ENCODE measurements at regions not wholly inside any gene's neighbourhood (a gene's known extent, or its start where the extent isn't known, plus 50 kb on each side); places are given as distances from the start of the nearest gene placed in this dataset.

DNA sequence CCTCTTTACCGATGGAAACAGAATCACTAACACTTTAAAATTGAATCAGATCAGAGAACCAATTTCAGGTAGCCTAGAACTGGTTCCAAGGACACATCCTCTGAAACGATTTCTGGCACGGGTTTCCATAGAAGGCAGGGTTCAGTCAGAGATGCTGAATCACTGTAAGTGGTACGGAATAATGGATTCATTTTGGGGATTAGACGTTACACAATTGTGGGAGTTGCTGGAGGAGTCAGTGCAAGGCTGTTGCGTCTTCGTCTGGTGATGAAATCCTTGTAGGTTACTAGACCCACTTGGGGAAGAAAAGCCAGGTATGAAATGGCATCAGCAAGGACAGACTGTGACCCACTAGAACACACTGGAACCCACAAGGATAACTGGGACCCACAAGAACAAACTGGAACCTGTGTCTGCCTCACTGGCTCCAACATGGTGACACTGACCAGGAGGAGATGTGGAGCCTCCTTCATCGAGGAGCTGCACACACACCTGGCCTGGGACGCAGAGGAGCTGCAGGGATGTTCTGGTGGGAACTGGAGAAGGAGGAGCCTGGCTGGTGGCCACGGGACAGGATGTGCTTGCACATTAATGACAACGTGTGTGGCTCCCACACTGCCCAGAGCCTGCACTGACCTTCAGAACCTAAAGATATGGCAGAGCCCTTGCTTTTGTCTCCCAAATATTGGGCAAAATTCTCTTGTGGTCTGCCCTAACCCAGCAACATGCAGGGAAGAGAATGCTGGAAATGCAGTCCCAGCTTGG is 105.1 kb downstream of the TRAPPC11 start:
- Histone ChIP-seq H3K36me3 (replicated peaks) (no peaks in the 10 kb centered on the region), H3K4me1 (no peaks in the 10 kb centered on the region), H3K27me3 (ENCODE audit: low read depth) (no peaks in the 10 kb centered on the region), H3K9me3 (no peaks in the 10 kb centered on the region), H3K4me3 (no peak overlapping the region)
- in situ Hi-C loops (cut with MboI; ENCODE audit: low sequenced_read_pairs): no loop called here
- no peak for DNase-seq (ENCODE audit: low spot score in 2 of 2)

DNA sequence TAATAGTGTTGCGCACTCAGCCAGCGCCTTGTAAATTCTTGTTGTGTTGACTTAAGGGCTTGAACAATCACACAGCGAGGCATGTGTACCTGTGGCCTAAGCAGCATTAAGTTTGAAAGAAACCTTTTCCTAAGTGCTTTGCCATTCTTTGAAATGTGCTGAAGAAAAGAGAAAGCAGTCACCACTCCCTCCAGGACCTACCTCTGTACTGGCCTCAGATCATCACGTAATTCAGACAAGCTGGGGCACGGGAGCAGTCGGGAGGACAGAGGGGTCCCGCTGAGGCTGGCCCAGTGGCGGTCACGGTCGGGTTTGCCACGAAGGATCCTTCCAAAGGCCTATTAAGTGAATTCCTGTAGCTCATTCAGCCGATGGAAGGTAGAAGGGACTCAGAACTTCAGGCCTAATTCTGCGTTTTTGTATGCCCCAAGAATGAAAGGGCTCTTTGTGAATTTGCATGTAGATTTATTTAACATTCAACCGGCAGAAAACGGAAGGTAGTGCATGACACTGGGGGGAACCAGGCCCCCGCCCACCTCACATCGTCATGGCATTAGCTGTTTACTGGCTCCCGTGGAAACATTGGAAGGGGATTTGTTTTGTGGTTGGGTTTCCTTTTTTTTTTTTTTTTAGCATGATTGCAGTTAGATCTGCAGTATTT is 106.3 kb downstream of the TRAPPC11 start:
- Histone ChIP-seq H3K4me3 (no peak overlapping the region), H3K9me3 (no peaks in the 10 kb centered on the region), H3K4me1 (no peaks in the 10 kb centered on the region), H3K36me3 (replicated peaks) (no peaks in the 10 kb centered on the region), H3K27me3 (ENCODE audit: low read depth) (no peaks in the 10 kb centered on the region)
- in situ Hi-C loops (cut with MboI; ENCODE audit: low sequenced_read_pairs): no loop called here
- DNase-seq (ENCODE audit: low spot score in 2 of 2): no peak

DNA sequence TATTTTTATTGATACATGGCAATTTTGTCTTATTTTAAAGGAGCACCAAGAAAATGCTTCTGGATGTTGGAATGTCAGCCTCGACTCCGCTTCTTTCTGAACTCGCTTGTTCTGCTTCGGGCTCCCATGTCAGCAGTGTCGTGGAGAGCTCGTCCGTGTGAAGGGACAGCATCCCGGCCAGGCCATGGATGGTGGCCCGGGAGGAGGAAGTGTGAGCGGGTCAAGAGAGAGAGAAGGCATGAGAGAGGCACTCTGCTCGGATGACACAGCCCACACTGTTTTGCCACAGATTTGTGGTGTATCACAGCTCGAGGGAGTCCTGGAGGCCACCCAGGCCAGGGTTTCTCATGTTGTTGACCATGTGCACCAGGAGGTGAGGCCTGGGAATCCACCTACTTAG is 107.0 kb downstream of the TRAPPC11 start:
- Histone ChIP-seq H3K9me3 (no peaks in the 10 kb centered on the region), H3K36me3 (replicated peaks) (no peaks in the 10 kb centered on the region), H3K4me3 (no peak overlapping the region), H3K27me3 (ENCODE audit: low read depth) (no peaks in the 10 kb centered on the region), H3K4me1 (no peaks in the 10 kb centered on the region)
- in situ Hi-C loops (cut with MboI; ENCODE audit: low sequenced_read_pairs): no loop called here
- no peak for DNase-seq (ENCODE audit: low spot score in 2 of 2)

DNA sequence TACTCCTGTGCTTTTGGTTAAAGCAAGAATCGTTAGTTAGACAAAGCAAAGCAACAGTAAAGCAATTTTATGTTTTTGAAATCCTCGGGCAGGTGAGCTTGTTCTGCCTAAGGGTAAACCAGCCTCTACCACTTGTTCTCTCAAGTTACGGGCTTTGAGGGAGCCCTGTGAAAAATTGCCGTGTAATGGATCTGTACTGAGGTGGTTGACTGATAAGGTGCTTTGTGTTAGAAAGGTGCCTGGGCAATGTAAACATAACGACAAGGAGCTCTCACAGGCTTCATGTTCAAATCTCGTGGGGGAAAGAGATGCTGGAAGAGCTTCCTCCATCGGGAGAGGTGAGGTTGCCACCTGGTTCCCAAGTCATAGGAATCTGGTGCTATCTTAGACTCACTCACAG is 111.8 kb downstream of the TRAPPC11 start:
- H3K4me1 ChIP-seq: no peaks in the 10 kb centered on the region
- no peak overlapping the region for H3K4me3 ChIP-seq
- H3K36me3 ChIP-seq (replicated peaks): no peaks in the 10 kb centered on the region
- no peaks in the 10 kb centered on the region for H3K27me3 ChIP-seq (ENCODE audit: low read depth)
- in situ Hi-C loops (cut with MboI; ENCODE audit: low sequenced_read_pairs): no loop called here
- no peaks in the 10 kb centered on the region for H3K9me3 ChIP-seq
- no peak for DNase-seq (ENCODE audit: low spot score in 2 of 2)

DNA sequence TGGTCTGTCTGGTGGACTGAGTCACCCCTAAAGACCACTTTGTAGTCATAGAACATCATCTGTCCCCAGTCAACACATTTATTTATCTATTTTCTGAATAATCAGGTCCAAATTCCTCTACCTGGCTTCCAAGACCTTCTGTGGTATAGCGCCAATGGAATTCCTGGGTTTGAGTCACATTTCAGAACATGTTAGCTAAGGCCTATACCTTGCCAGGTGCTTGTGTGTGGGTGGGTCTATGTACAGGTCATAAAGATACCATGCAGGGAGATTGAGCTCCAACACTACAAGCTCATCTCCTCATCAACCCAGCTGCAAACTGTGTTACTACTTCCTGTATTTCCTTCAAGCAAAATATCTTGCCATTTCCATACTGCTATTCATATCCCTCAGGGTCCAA is 113.3 kb downstream of the TRAPPC11 start:
- Histone ChIP-seq H3K4me3 (no peak overlapping the region), H3K9me3 (no peaks in the 10 kb centered on the region), H3K4me1 (no peaks in the 10 kb centered on the region), H3K27me3 (ENCODE audit: low read depth) (no peaks in the 10 kb centered on the region), H3K36me3 (replicated peaks) (no peaks in the 10 kb centered on the region)
- DNase-seq (ENCODE audit: low spot score in 2 of 2): no peak
- in situ Hi-C loops (cut with MboI; ENCODE audit: low sequenced_read_pairs): no loop called here

DNA sequence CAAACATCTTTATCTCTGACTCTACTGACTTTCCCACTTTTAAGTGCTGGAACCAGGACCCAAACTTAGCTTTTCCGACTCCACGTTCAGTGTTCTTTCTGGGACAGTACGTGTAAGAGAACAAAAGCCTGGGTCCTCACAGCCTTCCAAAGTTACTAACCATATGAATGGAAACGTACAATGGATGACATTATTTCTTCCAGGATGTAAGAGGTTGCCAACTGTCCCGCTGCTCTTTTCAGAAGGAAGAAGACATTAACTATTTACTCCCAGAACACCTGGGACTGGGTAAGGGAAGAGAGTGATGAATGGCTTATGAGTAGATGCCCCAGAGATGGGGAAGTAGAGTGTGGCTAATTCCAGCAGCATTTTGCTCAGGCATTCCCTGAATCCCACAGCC is 114.7 kb downstream of the TRAPPC11 start:
- Histone ChIP-seq H3K4me1 (no peaks in the 10 kb centered on the region), H3K36me3 (replicated peaks) (no peaks in the 10 kb centered on the region), H3K4me3 (no peak overlapping the region), H3K27me3 (ENCODE audit: low read depth) (no peaks in the 10 kb centered on the region), H3K9me3 (no peaks in the 10 kb centered on the region)
- in situ Hi-C loops (cut with MboI; ENCODE audit: low sequenced_read_pairs): no loop called here
- DNase-seq (ENCODE audit: low spot score in 2 of 2): peak; percentile 15 to 27

DNA sequence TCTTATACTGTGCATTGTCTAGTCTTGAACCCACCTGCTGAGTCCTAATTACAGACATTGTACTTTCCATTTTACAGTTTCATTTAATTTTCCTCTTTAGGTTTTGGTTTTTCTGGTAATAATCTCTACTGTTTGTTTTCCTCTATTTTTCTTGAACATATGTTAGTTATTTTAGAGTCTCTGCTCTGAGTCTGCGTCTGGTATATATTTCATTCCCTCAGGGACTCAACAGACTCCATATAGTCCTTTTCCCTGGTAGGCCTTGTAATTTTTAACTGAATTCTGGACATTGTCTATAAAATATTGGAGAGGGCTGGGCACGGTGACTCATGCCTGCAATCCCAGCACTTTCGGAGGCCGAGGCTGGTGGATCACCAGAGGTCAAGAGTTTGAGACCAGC is 121.8 kb upstream of the STOX2 start:
- H3K36me3 ChIP-seq (replicated peaks): no peaks in the 10 kb centered on the region
- H3K9me3 ChIP-seq: no peaks in the 10 kb centered on the region
- no peaks in the 10 kb centered on the region for H3K27me3 ChIP-seq (ENCODE audit: low read depth)
- DNase-seq (ENCODE audit: low spot score in 2 of 2): no peak
- no peaks in the 10 kb centered on the region for H3K4me1 ChIP-seq
- no peak overlapping the region for H3K4me3 ChIP-seq
- in situ Hi-C loops (cut with MboI; ENCODE audit: low sequenced_read_pairs): no loop called here

DNA sequence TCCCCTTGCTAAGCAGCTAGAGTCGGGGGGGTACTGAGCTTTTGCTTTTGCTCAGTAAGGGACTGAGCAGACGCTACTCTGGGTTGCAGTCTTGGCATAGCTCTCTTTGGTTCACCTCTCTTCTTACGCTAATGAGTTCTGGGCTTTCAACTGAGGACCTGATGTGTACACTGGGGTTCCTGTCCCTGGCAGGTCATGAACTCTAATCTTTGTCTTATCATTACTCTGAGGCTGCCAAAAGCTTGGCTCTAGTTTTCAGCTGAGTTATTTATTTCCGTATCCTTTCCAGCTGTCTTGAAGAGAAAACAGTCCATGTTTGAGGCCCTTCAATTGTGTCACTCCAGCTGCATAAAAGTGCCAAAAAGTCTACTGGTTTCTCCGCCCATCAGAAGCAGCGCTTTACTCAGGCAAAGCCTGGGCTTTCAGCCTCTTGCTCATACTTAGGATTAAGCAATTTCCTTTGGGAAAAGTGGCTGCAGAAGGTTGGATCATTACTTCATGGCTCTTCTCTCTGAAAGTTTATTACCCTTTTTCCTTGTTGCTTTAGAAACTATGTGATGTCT is 121.0 kb upstream of the STOX2 start:
- Histone ChIP-seq H3K36me3 (replicated peaks) (no peaks in the 10 kb centered on the region), H3K9me3 (no peaks in the 10 kb centered on the region), H3K4me3 (no peak overlapping the region), H3K4me1 (no peaks in the 10 kb centered on the region), H3K27me3 (ENCODE audit: low read depth) (no peaks in the 10 kb centered on the region)
- in situ Hi-C loops (cut with MboI; ENCODE audit: low sequenced_read_pairs): no loop called here
- DNase-seq (ENCODE audit: low spot score in 2 of 2): no peak

DNA sequence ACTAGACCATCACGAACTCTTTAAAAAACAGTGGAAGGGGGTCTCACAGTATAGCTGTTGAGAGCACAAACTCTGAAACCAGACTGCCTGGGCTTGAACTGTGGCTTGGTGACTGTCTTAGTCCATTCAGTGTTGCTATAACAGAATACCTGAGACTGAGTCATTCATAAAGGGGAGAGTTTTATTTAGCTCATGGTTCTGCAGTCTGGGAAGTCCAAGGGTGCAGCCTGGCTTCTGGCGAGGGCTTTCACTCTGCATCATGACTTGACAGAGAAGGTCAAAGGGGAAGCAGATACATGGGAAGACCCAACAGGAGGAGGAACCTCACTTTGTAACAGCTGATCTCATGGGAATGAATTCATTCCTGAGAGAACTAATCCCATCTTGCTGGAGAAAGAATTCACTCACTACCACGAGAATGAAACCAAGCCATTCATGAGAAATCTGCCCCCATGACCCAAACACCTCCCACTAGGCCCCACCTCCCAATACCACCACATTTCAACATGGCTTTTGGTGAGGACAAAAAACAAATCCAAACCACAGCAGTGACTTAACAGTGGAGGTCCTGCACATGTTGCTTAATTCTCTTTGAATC is 116.7 kb upstream of the STOX2 start:
- no peaks in the 10 kb centered on the region for H3K36me3 ChIP-seq (replicated peaks)
- H3K4me1 ChIP-seq: no peaks in the 10 kb centered on the region
- H3K4me3 ChIP-seq: no peak overlapping the region
- DNase-seq (ENCODE audit: low spot score in 2 of 2): no peak
- in situ Hi-C loops (cut with MboI; ENCODE audit: low sequenced_read_pairs): no loop called here
- H3K27me3 ChIP-seq (ENCODE audit: low read depth): no peaks in the 10 kb centered on the region
- no peaks in the 10 kb centered on the region for H3K9me3 ChIP-seq

DNA sequence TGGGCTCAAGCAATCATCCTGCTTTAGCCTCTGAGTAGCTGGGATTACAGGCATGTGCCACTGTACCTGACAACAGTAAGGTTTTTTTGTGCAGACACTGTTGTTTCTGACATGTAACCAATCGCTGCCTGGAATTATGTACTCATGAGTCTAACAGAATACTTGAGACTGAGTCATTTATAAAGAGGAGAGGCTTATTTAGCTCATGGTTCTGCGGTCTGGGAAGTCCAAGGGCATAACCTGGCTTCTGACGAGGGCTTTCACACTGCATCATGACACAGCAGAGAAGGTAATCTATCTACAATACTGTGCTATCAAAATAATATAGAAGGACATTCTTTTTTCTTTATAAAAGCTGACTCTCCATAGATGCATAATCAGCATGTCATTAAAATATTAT is 115.5 kb upstream of the STOX2 start:
- H3K9me3 ChIP-seq: no peaks in the 10 kb centered on the region
- H3K36me3 ChIP-seq (replicated peaks): no peaks in the 10 kb centered on the region
- DNase-seq (ENCODE audit: low spot score in 2 of 2): no peak
- no peaks in the 10 kb centered on the region for H3K27me3 ChIP-seq (ENCODE audit: low read depth)
- H3K4me1 ChIP-seq: no peaks in the 10 kb centered on the region
- no peak overlapping the region for H3K4me3 ChIP-seq
- in situ Hi-C loops (cut with MboI; ENCODE audit: low sequenced_read_pairs): no loop called here

DNA sequence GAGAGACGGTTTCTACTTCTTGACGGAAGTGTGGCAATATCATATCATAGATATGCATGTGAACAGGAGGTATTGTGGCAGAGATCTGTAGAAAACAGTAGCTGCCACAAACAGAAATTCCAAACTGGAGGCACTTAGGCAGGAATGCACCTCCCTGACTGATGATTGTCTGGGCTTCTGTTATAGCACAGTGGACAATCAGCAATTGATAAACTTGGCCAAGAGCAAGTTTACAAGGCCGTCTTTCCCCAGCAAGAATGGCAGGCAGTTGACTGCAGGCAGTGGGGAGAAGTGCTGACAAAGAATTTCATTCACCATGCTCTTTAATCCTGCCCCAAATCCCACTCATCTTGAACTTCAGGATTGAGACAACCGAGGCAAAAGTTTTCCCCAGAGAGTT is 114.4 kb upstream of the STOX2 start:
- Histone ChIP-seq H3K4me3 (no peak overlapping the region), H3K36me3 (replicated peaks) (no peaks in the 10 kb centered on the region), H3K27me3 (ENCODE audit: low read depth) (no peaks in the 10 kb centered on the region), H3K4me1 (no peaks in the 10 kb centered on the region), H3K9me3 (no peaks in the 10 kb centered on the region)
- in situ Hi-C loops (cut with MboI; ENCODE audit: low sequenced_read_pairs): no loop called here
- no peak for DNase-seq (ENCODE audit: low spot score in 2 of 2)

DNA sequence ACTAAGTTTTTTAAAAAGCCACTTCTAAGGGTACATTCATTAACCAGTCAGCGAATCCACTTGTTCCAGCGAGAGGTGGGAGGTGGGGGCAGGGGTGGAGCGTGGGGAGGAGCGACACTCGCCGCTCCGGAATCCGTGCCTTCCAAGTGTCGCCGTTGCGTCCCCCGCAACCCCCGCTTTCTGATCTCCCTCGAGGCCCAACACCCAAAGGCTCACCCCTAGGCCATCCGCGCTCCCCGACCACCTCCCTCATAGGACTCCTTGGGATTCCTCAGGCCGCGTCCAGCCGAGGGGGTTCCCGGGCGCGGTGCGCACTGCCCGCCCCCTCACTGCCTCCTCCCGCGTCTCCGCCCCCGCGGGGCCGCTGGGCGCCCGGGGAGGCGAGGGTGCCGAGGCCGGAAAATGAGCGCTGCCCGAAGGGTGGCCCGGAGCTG is 108.1 kb upstream of the STOX2 start:
- Histone ChIP-seq H3K4me3 (peak overlapping the region; percentile 40), H3K9me3 (no peaks in the 10 kb centered on the region), H3K36me3 (replicated peaks) (no peaks in the 10 kb centered on the region), H3K27me3 (ENCODE audit: low read depth) (no peaks in the 10 kb centered on the region), H3K4me1 (peaks cover 6% of the 10 kb centered on the region)
- in situ Hi-C loops (cut with MboI; ENCODE audit: low sequenced_read_pairs): no loop called here
- peak; percentile 38 to 74 for DNase-seq (ENCODE audit: low spot score in 2 of 2)

DNA sequence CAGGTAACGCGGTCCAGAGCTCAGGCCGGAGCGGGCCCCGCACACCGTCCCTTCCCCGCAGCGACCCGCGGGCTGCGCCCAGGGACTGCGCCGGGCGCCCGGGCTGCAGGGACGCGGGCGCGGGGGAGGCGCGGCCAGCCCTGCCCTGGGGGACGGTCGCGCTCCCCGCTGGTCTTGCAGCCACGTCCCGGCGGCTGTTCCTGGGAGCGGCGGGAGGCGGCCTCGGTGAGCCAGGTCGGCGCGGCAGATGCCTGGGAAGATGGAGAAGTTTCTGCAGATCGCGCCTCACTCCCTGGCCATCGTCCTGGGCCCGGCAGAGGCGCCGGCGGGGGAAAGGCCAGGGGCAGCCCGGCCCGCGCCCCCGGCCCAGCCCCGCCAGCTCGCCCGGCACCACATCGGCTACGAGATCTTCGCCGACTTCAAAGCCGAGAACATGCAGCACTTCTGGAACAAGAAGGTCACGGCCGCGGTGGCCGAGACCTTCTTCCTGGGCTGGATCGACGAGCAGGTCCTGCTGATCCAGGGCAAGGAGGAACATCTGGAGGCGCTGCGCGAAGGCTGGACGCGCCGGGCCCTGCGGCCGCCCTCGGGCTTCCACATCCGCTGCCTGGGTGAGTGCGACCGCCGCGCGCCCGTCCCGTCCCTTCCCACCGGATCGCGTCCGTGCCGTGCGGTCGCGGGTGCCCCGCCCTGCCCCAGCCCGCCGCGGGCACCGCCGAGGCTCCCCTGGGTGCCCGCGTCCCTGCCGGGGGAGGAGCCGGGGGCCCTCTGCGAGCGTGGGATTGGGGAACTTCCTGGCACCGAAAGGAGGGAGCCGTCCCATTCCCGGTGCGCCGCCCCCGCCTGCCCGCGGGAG is 107.4 kb upstream of the STOX2 start:
- no peaks in the 10 kb centered on the region for H3K9me3 ChIP-seq
- in situ Hi-C loops (cut with MboI; ENCODE audit: low sequenced_read_pairs): no loop called here
- no peaks in the 10 kb centered on the region for H3K36me3 ChIP-seq (replicated peaks)
- no peaks in the 10 kb centered on the region for H3K27me3 ChIP-seq (ENCODE audit: low read depth)
- peaks cover 6% of the 10 kb centered on the region for H3K4me1 ChIP-seq
- peak overlapping the region; percentile 40 for H3K4me3 ChIP-seq
- peak; percentile 21 to 65 for DNase-seq (ENCODE audit: low spot score in 2 of 2)

Data from HAP-1 (cell line).